MM.1S (cell line): ENCODE measurements at regions not wholly inside any gene's neighbourhood (a gene's known extent, or its start where the extent isn't known, plus 50 kb on each side); places are given as distances from the start of the nearest gene placed in this dataset.

Experiments
- EZH2 ChIP-seq: fragments of 300-600 bp; sonication (generic); optimal IDR thresholded peaks from 2 replicates; pipeline ENCODE3; 2017; ENCODE audit warnings: low read depth, mild to moderate bottlenecking, antibody characterized with exemption, low read length, mixed read lengths
- TF ChIP-seq, protein P1 (sequence below): fragments of 300-600 bp; sonication (generic); IDR thresholded peaks from 2 replicates; pipeline ENCODE4 v1.5.1; 2016; ENCODE audit warnings: antibody characterized with exemption, low read length, mixed read lengths

- TF ChIP-seq, protein P1, sequence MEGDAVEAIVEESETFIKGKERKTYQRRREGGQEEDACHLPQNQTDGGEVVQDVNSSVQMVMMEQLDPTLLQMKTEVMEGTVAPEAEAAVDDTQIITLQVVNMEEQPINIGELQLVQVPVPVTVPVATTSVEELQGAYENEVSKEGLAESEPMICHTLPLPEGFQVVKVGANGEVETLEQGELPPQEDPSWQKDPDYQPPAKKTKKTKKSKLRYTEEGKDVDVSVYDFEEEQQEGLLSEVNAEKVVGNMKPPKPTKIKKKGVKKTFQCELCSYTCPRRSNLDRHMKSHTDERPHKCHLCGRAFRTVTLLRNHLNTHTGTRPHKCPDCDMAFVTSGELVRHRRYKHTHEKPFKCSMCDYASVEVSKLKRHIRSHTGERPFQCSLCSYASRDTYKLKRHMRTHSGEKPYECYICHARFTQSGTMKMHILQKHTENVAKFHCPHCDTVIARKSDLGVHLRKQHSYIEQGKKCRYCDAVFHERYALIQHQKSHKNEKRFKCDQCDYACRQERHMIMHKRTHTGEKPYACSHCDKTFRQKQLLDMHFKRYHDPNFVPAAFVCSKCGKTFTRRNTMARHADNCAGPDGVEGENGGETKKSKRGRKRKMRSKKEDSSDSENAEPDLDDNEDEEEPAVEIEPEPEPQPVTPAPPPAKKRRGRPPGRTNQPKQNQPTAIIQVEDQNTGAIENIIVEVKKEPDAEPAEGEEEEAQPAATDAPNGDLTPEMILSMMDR = no peak
- no peak for TF ChIP-seq EZH2
Observed at GRCh38 chr17:71974051-71974450, 146.8 kb upstream of the SOX9 start.
